Neural cell (in vitro differentiated cells): ENCODE measurements at regions not wholly inside any gene's neighbourhood (a gene's known extent, or its start where the extent isn't known, plus 50 kb on each side); places are given as distances from the start of the nearest gene placed in this dataset.

Experiments used
- CTCF ChIP-seq: fragments of 450-650 bp; IDR thresholded peaks from 2 replicates; pipeline ENCODE4 v1.5.1; 2014; ENCODE audit warnings: antibody characterized with exemption, mild to moderate bottlenecking, moderate library complexity; ENCODE audit not compliant: poor library complexity, severe bottlenecking
- EZH2 ChIP-seq: fragments of 200-600, 300-800 bp; shearing (Covaris generic), sonication (generic); IDR thresholded peaks from 2 replicates; pipeline ENCODE4 v1.6.1; 2014; ENCODE audit warnings: antibody characterized with exemption, low read length, borderline replicate concordance, mild to moderate bottlenecking; ENCODE audit not compliant: insufficient read depth, poor library complexity, severe bottlenecking
- MXI1 ChIP-seq: fragments of 450-650 bp; conservative IDR thresholded peaks from 2 replicates; pipeline ENCODE4 v1.6.1; 2014; ENCODE audit warnings: antibody characterized with exemption, mild to moderate bottlenecking; ENCODE audit not compliant: poor library complexity, severe bottlenecking
- POLR2AphosphoS5 ChIP-seq: IDR thresholded peaks from 2 replicates; pipeline ENCODE4 v1.6.1; 2012
- RAD21 ChIP-seq: fragments of 450-650 bp; conservative IDR thresholded peaks from 2 replicates; pipeline ENCODE4 v1.6.1; 2014; ENCODE audit warnings: antibody characterized with exemption, mild to moderate bottlenecking, moderate library complexity
- REST ChIP-seq: IDR thresholded peaks from 2 replicates; pipeline ENCODE4 v1.6.1; 2012; ENCODE audit warnings: borderline replicate concordance
- TAF1 ChIP-seq: IDR thresholded peaks from 2 replicates; pipeline ENCODE4 v1.6.1; 2012; ENCODE audit warnings: low read depth

GRCh38 chr4:163249042-163249441, 82.4 kb upstream of the NAF1 start:
- no peak for TF ChIP-seq CTCF
- no peak for TF ChIP-seq EZH2
- TF ChIP-seq TAF1 = no peak
- no peak for TF ChIP-seq RAD21
- TF ChIP-seq MXI1 = no peak
- no peak for TF ChIP-seq REST
- no peak for TF ChIP-seq POLR2AphosphoS5
